NCI-H1092 treated with DMSO at 0.1 percent for 48 hours (cell line): ENCODE measurements at regions not wholly inside any gene's neighbourhood (a gene's known extent, or its start where the extent isn't known, plus 50 kb on each side); places are given as distances from the start of the nearest gene placed in this dataset.
"Not testable (repeated sequence)": the region's sequence is repeated elsewhere in the genome, so short reads cannot be mapped to it uniquely, and the experiment has no call there.

Source experiments
- DNase-seq: peaks from one replicate; lab custom pipeline; 2025; lab: John Stamatoyannopoulos, UW

DNA sequence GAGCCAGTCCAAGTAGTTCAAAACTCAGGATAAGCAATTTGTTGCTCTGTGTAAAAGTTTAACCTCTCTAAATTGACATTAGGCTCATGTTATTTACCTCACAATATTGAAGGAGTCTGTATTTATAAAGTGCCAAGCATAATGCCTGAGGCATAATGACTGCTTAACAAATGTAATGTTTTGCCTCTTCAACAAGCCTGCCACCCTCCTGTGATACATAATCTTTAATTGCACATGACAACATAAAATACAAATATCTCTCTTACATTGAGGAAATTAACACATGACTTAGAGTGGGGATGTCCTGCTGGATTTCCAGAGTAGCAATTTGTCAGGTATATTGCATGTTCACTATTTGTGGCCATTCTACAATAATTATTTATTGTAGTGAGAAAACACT lies 469.2 kb upstream of the ANO5 start:
- DNase-seq = no peak

GRCh38 chr11:21727102-21727501 lies 465.8 kb upstream of the ANO5 start:
- no peak for DNase-seq

DNA sequence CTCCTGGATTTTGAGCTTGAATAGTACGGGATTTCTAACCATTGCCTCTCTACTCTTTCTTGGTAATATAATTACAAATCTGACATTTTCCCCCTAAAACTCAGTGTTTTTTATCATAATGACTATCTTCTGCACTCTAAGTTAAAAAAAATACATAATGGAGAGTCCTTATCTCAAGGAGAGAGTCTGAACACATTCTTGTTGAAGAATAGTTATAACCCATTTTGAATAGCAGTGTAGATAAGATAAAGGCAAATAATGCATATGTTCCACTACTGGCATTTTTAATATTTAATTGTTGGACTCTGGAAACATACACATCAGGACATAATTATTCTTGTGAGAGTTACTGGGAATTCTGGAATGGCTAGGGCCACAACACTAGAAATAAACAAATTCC lies 456.5 kb upstream of the ANO5 start:
- DNase-seq = no peak

DNA sequence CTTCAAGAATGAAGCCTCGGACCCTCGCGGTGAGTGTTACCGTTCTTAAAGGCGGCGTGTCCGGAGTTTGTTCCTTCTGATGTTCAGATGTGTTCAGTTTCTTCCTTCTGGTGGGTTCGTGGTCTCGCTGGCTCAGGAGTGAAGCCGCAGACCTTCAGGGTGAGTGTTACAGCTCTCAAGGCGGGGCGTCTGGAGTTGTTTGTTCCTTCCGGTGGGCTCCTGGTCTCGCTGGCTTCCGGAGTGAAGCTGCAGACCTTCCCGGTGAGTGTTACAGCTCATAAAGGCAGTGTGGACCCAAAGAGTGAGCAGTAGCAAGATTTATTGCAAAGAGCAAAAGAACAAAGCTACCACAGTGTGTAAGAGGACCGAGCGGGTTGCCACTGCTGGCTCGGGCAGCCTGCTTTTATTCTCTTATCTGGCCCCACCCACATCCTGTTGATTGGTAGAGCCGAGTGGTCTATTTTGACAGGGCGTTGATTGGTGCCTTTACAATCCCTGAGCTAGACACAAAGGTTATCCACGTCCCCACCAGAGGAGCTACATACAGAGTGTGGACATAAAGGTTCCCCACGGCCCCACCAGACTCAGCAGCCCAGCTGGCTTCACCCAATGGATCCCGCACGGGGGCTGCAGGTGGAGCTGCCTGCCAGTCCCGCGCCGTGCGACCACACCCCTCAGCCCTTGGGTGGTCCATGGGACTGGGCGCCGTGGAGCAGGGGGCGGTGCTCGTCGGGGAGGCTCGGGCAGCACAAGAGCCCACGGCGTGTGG lies 440.2 kb upstream of the ANO5 start:
- not testable (repeated sequence) for DNase-seq

GRCh38 chr11:21753244-21753767 lies 439.6 kb upstream of the ANO5 start:
- DNase-seq = not testable (repeated sequence)

- DNase-seq = no peak
Observed at GRCh38 chr11:21761000-21761399, 431.9 kb upstream of the ANO5 start.

GRCh38 chr11:21768388-21768787 lies 424.5 kb upstream of the ANO5 start:
- DNase-seq = no peak

DNA sequence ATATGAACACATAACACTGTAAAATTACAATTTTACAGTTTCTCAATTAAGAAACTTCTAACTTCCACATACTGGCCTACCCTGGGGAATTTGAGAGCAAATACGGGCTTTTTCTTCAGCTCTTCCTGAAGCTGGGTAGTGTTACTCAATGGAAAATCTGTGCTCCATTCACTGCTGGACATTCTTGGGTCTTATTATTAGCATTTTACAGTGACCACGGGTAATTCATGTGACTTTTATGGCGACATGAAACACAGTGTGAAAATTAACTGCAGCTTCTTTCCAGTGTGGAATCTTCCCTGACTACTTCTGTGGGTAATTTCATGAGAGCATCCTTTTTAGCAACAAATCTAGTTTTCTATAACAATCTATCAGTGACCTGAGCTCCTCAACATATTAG lies 423.7 kb upstream of the ANO5 start:
- DNase-seq = no peak

- DNase-seq = no peak
Observed at GRCh38 chr11:21771097-21771496, 421.8 kb upstream of the ANO5 start.

GRCh38 chr11:21774212-21774611 lies 418.7 kb upstream of the ANO5 start:
- no peak for DNase-seq

GRCh38 chr11:21775911-21776310 lies 417.0 kb upstream of the ANO5 start:
- DNase-seq = no peak

- no peak for DNase-seq
Observed at GRCh38 chr11:21783954-21784353, 408.9 kb upstream of the ANO5 start.

DNA sequence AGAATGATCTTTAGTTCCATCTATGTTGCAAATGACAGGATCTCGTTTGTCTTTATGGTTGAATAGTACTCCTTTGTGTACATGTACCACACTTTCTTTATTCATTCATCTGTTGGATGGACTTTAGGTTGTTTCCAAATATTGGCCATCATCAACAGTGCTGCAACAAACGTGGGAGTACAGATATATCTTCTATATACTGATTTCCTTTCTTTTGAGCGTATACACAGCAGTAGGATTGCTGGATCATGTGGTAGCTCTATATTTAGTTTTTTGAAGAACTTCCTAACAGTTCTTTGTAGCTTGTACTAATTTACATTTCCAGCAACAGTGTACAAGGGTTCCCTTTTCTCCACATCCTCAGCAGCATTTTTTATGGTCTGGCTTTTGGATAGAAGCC lies 407.5 kb upstream of the ANO5 start:
- DNase-seq = no peak

DNA sequence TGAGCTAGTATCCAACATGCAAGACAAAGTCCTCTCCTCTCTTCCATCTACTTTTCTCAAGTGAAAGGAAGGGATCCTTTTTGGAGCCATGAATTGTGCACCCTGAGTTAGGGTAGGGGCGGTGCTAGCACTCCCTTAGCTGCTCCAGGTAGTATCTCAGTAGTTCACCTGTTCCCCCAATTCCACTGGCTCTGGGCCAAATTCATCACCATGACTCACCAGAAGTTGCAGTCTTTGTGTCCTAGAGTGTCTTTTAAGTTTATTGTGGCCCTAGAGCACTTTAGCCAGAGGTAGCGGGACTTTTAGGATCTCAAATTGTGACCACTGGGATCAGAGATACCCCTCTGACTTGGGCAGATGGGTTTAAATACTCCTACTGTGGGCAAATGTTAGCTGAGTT lies 398.6 kb upstream of the ANO5 start:
- no peak for DNase-seq

DNA sequence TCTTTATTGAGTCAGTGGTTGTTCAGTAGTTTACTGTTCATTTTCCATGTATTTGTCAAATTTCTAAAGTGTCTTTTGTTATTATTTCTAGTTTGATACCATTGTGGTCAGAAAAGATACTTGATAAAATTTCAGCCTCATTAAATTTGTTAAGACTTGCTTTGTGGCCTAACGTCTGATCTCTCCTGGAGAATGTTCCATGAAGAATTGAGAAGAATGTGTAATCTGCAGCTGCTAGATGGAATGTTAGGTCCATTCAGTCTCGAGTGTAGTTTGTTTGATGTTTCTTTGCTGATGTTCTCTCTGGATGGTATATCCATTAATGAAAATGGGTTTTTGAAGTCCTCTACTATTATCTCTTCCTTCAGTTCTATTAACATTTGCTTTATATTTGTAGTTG lies 394.7 kb upstream of the ANO5 start:
- no peak for DNase-seq

DNA sequence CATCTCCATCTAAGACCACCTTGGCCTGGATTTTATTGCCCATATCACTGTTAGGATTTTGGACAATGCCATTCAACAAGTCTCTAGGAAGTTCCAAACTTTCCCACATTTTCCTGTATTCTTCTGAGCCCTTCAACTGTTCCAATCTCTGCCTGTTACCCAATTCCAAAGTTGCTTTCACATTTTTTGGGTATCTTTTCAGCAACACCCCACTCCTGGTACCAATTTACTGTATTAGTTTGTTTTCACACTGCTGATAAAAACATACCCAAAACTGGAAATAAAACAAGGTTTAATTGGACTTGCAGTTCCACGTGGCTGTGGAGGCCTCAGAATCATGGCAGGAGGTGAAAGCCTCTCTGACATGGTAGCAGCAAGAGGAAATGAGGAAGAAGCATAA lies 388.4 kb upstream of the ANO5 start:
- DNase-seq = not testable (repeated sequence)

DNA sequence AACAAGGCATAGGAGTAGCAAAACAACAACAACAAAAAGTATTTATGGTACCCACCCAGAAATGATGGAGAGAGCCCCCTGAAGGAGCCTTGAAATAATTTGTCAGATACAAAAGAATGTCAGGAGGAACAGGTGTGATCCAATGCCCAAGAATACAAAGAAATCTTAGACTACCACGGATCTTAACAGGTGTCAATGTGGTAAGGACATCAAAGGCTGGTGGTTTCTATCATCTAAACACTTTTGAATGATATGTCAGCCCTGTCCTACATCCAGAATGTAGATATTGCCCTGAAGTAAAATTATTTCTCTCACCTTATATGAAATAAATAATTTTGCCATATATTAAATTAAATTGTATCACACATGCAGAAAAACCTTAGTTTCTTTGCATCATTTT lies 386.4 kb upstream of the ANO5 start:
- DNase-seq = no peak

DNA sequence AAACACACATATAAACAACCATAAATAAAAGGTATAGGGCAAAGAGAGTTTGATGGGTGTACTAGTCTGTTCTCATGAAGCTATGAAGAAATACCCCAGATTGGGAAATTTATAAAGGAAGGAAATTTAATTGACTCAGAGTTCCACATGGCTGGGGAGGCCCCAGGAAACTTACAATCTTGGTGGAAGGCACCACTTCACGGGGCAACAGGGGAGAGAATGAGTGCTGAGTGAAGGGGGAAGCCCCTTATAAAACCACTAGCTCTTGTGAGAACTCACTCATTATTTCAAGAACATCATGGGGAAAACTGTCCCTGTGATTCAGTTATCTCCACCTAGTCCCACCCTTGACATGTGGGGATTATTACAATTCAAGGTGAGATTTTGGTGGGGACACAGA lies 385.9 kb upstream of the ANO5 start:
- DNase-seq = no peak

- DNase-seq = no peak
Observed at GRCh38 chr11:21807350-21807749, 385.5 kb upstream of the ANO5 start.

GRCh38 chr11:21810650-21811049 lies 382.2 kb upstream of the ANO5 start:
- no peak for DNase-seq

- no peak for DNase-seq
Observed at GRCh38 chr11:21811572-21811971, 381.3 kb upstream of the ANO5 start.

GRCh38 chr11:21814169-21814568 lies 378.7 kb upstream of the ANO5 start:
- no peak for DNase-seq

GRCh38 chr11:21817696-21818095 lies 375.2 kb upstream of the ANO5 start:
- DNase-seq = no peak

- DNase-seq = no peak
Observed at GRCh38 chr11:21820176-21820575, 372.7 kb upstream of the ANO5 start.
